GM12878 (cell line): ENCODE measurements at regions not wholly inside any gene's neighbourhood (a gene's known extent, or its start where the extent isn't known, plus 50 kb on each side); places are given as distances from the start of the nearest gene placed in this dataset.

Source experiments
- ATAC-seq: fragments of 200-7000 bp; cut with Tn5 transposase; 3 replicates; pipeline ENCODE4 v1.9.1; 2020; ENCODE audit warnings: mild to moderate bottlenecking, moderate library complexity
- BruUV-seq: library from RNA; stranded (reverse); fragments of 400-500 nt; replicated peaks from 2 replicates; lab custom pipeline; 2021; lab: Mats Ljungman, UMichigan
- CTCF ChIA-PET: fragments of 300-600 bp; sonication (Branson Sonifier 250); formaldehyde crosslinking; extraction: SDS; loops from one replicate; lab custom pipeline; 2021; ENCODE audit warnings: inconsistent platforms; lab: Yijun Ruan, JAX
- POLR2A ChIA-PET: fragments of 350-600 bp; formaldehyde crosslinking; extraction: SDS; loops from one replicate; lab custom pipeline; 2021; ENCODE audit warnings: inconsistent platforms; lab: Charles Lee
- RAD21 ChIA-PET: fragments of 300-600 bp; sonication (Branson Sonifier 250); formaldehyde crosslinking; loops from one replicate; lab custom pipeline; 2023; ENCODE audit warnings: antibody characterized with exemption; ENCODE audit not compliant: unreplicated experiment; lab: Charles Lee
- SMC1A ChIA-PET: fragments of 300-600 bp; sonication (Branson Sonifier 250); formaldehyde crosslinking; loops from one replicate; lab custom pipeline; 2023; ENCODE audit not compliant: unreplicated experiment, uncharacterized antibody; lab: Charles Lee
- DNase-seq: peaks from one replicate; pipeline ENCODE4 v3.0.0-alpha.2; 2011; ENCODE audit warnings: low read depth, low spot score
- FAIRE-seq: peaks from 3 replicates; lab custom pipeline; 2011; peaks lifted over from hg19 to GRCh38; lab: Jason Lieb, UNC
- H2AFZ ChIP-seq: 2 replicates; pipeline ENCODE4 v1.6.0; 2011; ENCODE audit warnings: low read depth, low read length, control low read depth; ENCODE audit not compliant: control insufficient read depth
- H3K27ac ChIP-seq: 2 replicates; pipeline ENCODE4 v1.5.1; 2011; ENCODE audit warnings: control low read depth; ENCODE audit not compliant: control insufficient read depth, insufficient read depth
- H3K27me3 ChIP-seq, 2 experiments: replicated peaks in 1 of 2; 2 replicates each; pipeline versions ENCODE4 v1.6.0 to v1.6.1; 2011; ENCODE audit warnings: low read length in 1 of 2; ENCODE audit not compliant: control insufficient read depth in 2 of 2, insufficient read depth in 2 of 2
- H3K36me3 ChIP-seq, 2 experiments: 2 replicates each; pipeline ENCODE4 v1.5.1; 2011; ENCODE audit warnings: low read length in 1 of 2; ENCODE audit not compliant: control insufficient read depth in 2 of 2, insufficient read depth in 2 of 2
- H3K4me1 ChIP-seq: 2 replicates; pipeline ENCODE4 v1.6.1; 2011; ENCODE audit warnings: mild to moderate bottlenecking, low read length, moderate library complexity, mixed read lengths; ENCODE audit not compliant: control insufficient read depth, insufficient read depth
- H3K4me2 ChIP-seq: 2 replicates; pipeline ENCODE4 v1.6.0; 2011; ENCODE audit warnings: control low read depth; ENCODE audit not compliant: control insufficient read depth, insufficient read depth
- H3K4me3 ChIP-seq: fragments of 200-600 bp; sonication (generic); 2 replicates; pipeline ENCODE4 v1.5.1; 2016
- H3K79me2 ChIP-seq: 2 replicates; pipeline ENCODE4 v1.6.0; 2011; ENCODE audit warnings: low read length; ENCODE audit not compliant: control insufficient read depth, insufficient read depth
- H3K9ac ChIP-seq: 2 replicates; pipeline ENCODE4 v1.8.0; 2011; ENCODE audit warnings: low read length, control low read depth, mixed read lengths; ENCODE audit not compliant: control insufficient read depth, insufficient read depth
- H3K9me3 ChIP-seq: replicated peaks from 3 replicates; pipeline ENCODE4 v1.5.1; 2011; ENCODE audit warnings: mild to moderate bottlenecking, low read length; ENCODE audit not compliant: control insufficient read depth, insufficient read depth
- H4K20me1 ChIP-seq: 2 replicates; pipeline ENCODE4 v1.6.0; 2011; ENCODE audit not compliant: control insufficient read depth, insufficient read depth
- CHD2 ChIP-seq: IDR thresholded peaks from 2 replicates; pipeline ENCODE4 v1.6.1; 2011; ENCODE audit warnings: low read depth, low read length, improper control_type of control experiment, borderline replicate concordance
- FOXM1 ChIP-seq: IDR thresholded peaks from 2 replicates; pipeline ENCODE4 v1.6.1; 2012; ENCODE audit warnings: low read depth, mild to moderate bottlenecking, inconsistent platforms, low read length, moderate library complexity
- SMAD1 ChIP-seq: fragments of 450-650 bp; IDR thresholded peaks from 2 replicates; pipeline ENCODE4 v1.6.1; 2018; ENCODE audit warnings: mild to moderate bottlenecking, low read depth; ENCODE audit not compliant: partially characterized antibody
- WGBS: methylation state at CpG from one replicate; pipeline ENCODE4 v1.1.6; 2016; ENCODE audit warnings: low lambda C conversion rate; ENCODE audit not compliant: insufficient replicate concordance, insufficient coverage; ENCODE audit errors: missing lambda C conversion rate; 5-methylcytosine and 5-hydroxymethylcytosine counted together
- in situ Hi-C: fragments of 300-500 bp; cut with MboI; formaldehyde crosslinking; loops from 9 replicates; pipeline ENCODE4 v1.14.3; 2018; ENCODE audit warnings: mixed read lengths
- intact Hi-C: fragments of 100-400 bp; cut with micrococcal nuclease; formaldehyde crosslinking; loops from one replicate; pipeline ENCODE4 v1.14.2; 2022; ENCODE audit not compliant: unreplicated experiment
- TF ChIP-seq, protein P1 (sequence below): IDR thresholded peaks from 2 replicates; pipeline ENCODE4 v1.6.1; 2011; ENCODE audit warnings: mild to moderate bottlenecking, low read depth, low read length, moderate library complexity; ENCODE audit not compliant: insufficient replicate concordance
- TF ChIP-seq, protein P2 (sequence below): fragments of 450-650 bp; IDR thresholded peaks from 2 replicates; pipeline ENCODE4 v1.6.1; 2017; ENCODE audit warnings: mild to moderate bottlenecking

DNA sequence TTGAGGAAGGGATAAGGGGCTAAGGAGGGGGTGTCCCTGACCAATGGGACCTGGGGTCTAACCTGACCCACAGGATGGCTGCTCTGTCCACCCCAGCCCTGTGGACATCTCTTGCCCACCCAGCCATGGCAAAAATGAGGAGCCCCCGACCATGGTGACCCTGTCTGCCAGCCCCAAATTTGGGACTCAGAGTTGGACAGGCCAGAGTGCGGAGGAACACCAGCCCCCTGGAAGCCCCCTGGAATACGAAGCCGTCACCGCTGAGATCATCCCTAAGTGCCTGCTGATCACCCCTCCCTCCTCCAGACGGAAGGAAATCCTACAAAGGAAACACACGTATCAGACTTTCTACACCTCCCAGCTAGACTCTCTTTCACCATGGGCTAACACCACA, 119.3 kb downstream of the SIK1 start:
- Histone ChIP-seq H3K27me3 (no peaks in the 10 kb centered on the region), H3K27ac (no peak overlapping the region), H3K4me2 (peak overlapping the region; percentile 79), H3K4me3 (no peak overlapping the region), H3K4me1 (peaks cover 21% of the 10 kb centered on the region), H4K20me1 (no peaks in the 10 kb centered on the region), H3K79me2 (no peaks in the 10 kb centered on the region), H3K9me3 (no peaks in the 10 kb centered on the region), H3K9ac (no peak overlapping the region), H2AFZ (no peak overlapping the region), H3K36me3 (no peaks in the 10 kb centered on the region)
- WGBS, result 69% methylated on average over 7 of the region's 7 CpGs
- no peak for FAIRE-seq
- ChIA-PET POLR2A (no interaction called here), RAD21 (no interaction called here), CTCF (interaction anchor here (0.6 kb wide), 1 partner anchor 10 kb away, joined by 3 read pairs; no protein-coding TSS in a partner anchor), SMC1A (no interaction called here)
- ATAC-seq, result no peak
- TF ChIP-seq, protein P1, sequence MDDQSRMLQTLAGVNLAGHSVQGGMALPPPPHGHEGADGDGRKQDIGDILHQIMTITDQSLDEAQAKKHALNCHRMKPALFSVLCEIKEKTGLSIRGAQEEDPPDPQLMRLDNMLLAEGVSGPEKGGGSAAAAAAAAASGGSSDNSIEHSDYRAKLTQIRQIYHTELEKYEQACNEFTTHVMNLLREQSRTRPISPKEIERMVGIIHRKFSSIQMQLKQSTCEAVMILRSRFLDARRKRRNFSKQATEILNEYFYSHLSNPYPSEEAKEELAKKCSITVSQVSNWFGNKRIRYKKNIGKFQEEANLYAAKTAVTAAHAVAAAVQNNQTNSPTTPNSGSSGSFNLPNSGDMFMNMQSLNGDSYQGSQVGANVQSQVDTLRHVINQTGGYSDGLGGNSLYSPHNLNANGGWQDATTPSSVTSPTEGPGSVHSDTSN, result no peak
- TF ChIP-seq SMAD1, result no peak
- TF ChIP-seq FOXM1, result no peak
- TF ChIP-seq CHD2, result no peak
- TF ChIP-seq, protein P2, sequence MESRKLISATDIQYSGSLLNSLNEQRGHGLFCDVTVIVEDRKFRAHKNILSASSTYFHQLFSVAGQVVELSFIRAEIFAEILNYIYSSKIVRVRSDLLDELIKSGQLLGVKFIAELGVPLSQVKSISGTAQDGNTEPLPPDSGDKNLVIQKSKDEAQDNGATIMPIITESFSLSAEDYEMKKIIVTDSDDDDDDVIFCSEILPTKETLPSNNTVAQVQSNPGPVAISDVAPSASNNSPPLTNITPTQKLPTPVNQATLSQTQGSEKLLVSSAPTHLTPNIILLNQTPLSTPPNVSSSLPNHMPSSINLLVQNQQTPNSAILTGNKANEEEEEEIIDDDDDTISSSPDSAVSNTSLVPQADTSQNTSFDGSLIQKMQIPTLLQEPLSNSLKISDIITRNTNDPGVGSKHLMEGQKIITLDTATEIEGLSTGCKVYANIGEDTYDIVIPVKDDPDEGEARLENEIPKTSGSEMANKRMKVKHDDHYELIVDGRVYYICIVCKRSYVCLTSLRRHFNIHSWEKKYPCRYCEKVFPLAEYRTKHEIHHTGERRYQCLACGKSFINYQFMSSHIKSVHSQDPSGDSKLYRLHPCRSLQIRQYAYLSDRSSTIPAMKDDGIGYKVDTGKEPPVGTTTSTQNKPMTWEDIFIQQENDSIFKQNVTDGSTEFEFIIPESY, result no peak
- in situ Hi-C loops (no loop called here), intact Hi-C loops (loop anchor here (2.0 to 5.0 kb wide), 2 partner anchors 45 to 340 kb away; no protein-coding TSS in a partner anchor)
- no TSS peak for BruUV-seq
- no peak for DNase-seq
